GM18505 (cell line): ENCODE measurements at regions not wholly inside any gene's neighbourhood (a gene's known extent, or its start where the extent isn't known, plus 50 kb on each side); places are given as distances from the start of the nearest gene placed in this dataset.
"Not testable (repeated sequence)": the region's sequence is repeated elsewhere in the genome, so short reads cannot be mapped to it uniquely, and the experiment has no call there.

Source experiments
- ATAC-seq: cut with Tn5 transposase; IDR thresholded peaks from one replicate; pipeline ENCODE4 v1.9.1; 2021; ENCODE audit not compliant: unreplicated experiment
- POLR2A ChIP-seq: IDR thresholded peaks from 4 replicates; pipeline ENCODE4 v1.6.1; 2011; ENCODE audit warnings: borderline replicate concordance; ENCODE audit not compliant: insufficient read depth, insufficient read length; ENCODE audit errors: extremely low read depth

GRCh38 chr6:67875877-67876383 is 759.2 kb upstream of the ADGRB3 start:
- TF ChIP-seq POLR2A: no peak
- ATAC-seq: no peak

GRCh38 chr6:67870321-67870720 is 764.8 kb upstream of the ADGRB3 start:
- TF ChIP-seq POLR2A: no peak
- no peak for ATAC-seq

GRCh38 chr6:67863346-67863745 is 771.7 kb upstream of the ADGRB3 start:
- ATAC-seq: no peak
- no peak for TF ChIP-seq POLR2A

- no peak for TF ChIP-seq POLR2A
- no peak for ATAC-seq
These were observed 781.0 kb upstream of the ADGRB3 start for GRCh38 chr6:67854098-67854497.

- ATAC-seq: no peak
- TF ChIP-seq POLR2A: no peak
These were observed 795.3 kb upstream of the ADGRB3 start for GRCh38 chr6:67839818-67840217.

- no peak for TF ChIP-seq POLR2A
- ATAC-seq: no peak
These were observed 809.7 kb upstream of the ADGRB3 start for GRCh38 chr6:67825201-67825895.

- TF ChIP-seq POLR2A: no peak
- no peak for ATAC-seq
These were observed 816.8 kb upstream of the ADGRB3 start for GRCh38 chr6:67818322-67818721.

- ATAC-seq: no peak
- no peak for TF ChIP-seq POLR2A
These were observed 819.5 kb upstream of the ADGRB3 start for GRCh38 chr6:67815623-67816022.

- no peak for ATAC-seq
- TF ChIP-seq POLR2A: no peak
These were observed 820.8 kb upstream of the ADGRB3 start for GRCh38 chr6:67814262-67814661.

GRCh38 chr6:67812693-67813092 is 822.4 kb upstream of the ADGRB3 start:
- ATAC-seq: no peak
- TF ChIP-seq POLR2A: no peak

GRCh38 chr6:67812125-67812524 is 823.0 kb upstream of the ADGRB3 start:
- no peak for ATAC-seq
- no peak for TF ChIP-seq POLR2A

GRCh38 chr6:67811239-67812037 is 823.6 kb upstream of the ADGRB3 start:
- no peak for TF ChIP-seq POLR2A
- no peak for ATAC-seq

GRCh38 chr6:67804808-67805207 is 830.3 kb upstream of the ADGRB3 start:
- ATAC-seq: not testable (repeated sequence)

- TF ChIP-seq POLR2A: no peak
- no peak for ATAC-seq
These were observed 832.3 kb upstream of the ADGRB3 start for GRCh38 chr6:67802771-67803170.

- ATAC-seq: no peak
- no peak for TF ChIP-seq POLR2A
These were observed 842.1 kb upstream of the ADGRB3 start for GRCh38 chr6:67792996-67793395.

- no peak for TF ChIP-seq POLR2A
- ATAC-seq: no peak
These were observed 844.5 kb upstream of the ADGRB3 start for GRCh38 chr6:67790569-67790968.

GRCh38 chr6:67787119-67787518 is 848.0 kb upstream of the ADGRB3 start:
- ATAC-seq: not testable (repeated sequence)
